ENCODE measurements at regions not wholly inside any gene's neighbourhood (a gene's known extent, or its start where the extent isn't known, plus 50 kb on each side); places are given as distances from the start of the nearest gene placed in this dataset.

GRCh38 chr7:24368161-24368560, 84.2 kb downstream of the NPY start:
- Histone ChIP-seq H3K4me3 (ENCODE audit: severe bottlenecking) (no peak overlapping the region), H3K9me3 (ENCODE audit: severe bottlenecking) (no peaks in the 10 kb centered on the region), H3K27me3 (ENCODE audit: insufficient read depth, poor library complexity, severe bottlenecking) (peaks cover 3% of the 10 kb centered on the region), H3K36me3 (ENCODE audit: low read depth) (no peaks in the 10 kb centered on the region), H3K27ac (ENCODE audit: poor library complexity, severe bottlenecking) (no peak overlapping the region), H3K4me1 (ENCODE audit: insufficient read depth, poor library complexity, severe bottlenecking) (no peaks in the 10 kb centered on the region)
- ATAC-seq (ENCODE audit: low read depth): no peak
- no peak for DNase-seq (ENCODE audit: low spot score)
- TF ChIP-seq CTCF (IDR thresholded peaks at IDR 0.05; ENCODE audit: poor library complexity, severe bottlenecking): no peak

GRCh38 chr7:24370541-24370940, 86.6 kb downstream of the NPY start:
- Histone ChIP-seq H3K9me3 (ENCODE audit: severe bottlenecking) (no peaks in the 10 kb centered on the region), H3K36me3 (ENCODE audit: low read depth) (no peaks in the 10 kb centered on the region), H3K4me3 (ENCODE audit: severe bottlenecking) (no peak overlapping the region), H3K27ac (ENCODE audit: poor library complexity, severe bottlenecking) (no peak overlapping the region), H3K27me3 (ENCODE audit: insufficient read depth, poor library complexity, severe bottlenecking) (peaks cover 3% of the 10 kb centered on the region), H3K4me1 (ENCODE audit: insufficient read depth, poor library complexity, severe bottlenecking) (no peaks in the 10 kb centered on the region)
- DNase-seq (ENCODE audit: low spot score) (no peak), ATAC-seq (ENCODE audit: low read depth) (no peak)
- TF ChIP-seq CTCF (IDR thresholded peaks at IDR 0.05; ENCODE audit: poor library complexity, severe bottlenecking): no peak

- no peak for DNase-seq (ENCODE audit: low spot score)
- no peaks in the 10 kb centered on the region for H3K9me3 ChIP-seq (ENCODE audit: severe bottlenecking)
- no peaks in the 10 kb centered on the region for H3K36me3 ChIP-seq (ENCODE audit: low read depth)
- no peaks in the 10 kb centered on the region for H3K4me1 ChIP-seq (ENCODE audit: insufficient read depth, poor library complexity, severe bottlenecking)
- H3K4me3 ChIP-seq (ENCODE audit: severe bottlenecking): no peak overlapping the region
- TF ChIP-seq CTCF (IDR thresholded peaks at IDR 0.05; ENCODE audit: poor library complexity, severe bottlenecking): no peak
- H3K27ac ChIP-seq (ENCODE audit: poor library complexity, severe bottlenecking): no peak overlapping the region
- no peaks in the 10 kb centered on the region for H3K27me3 ChIP-seq (ENCODE audit: insufficient read depth, poor library complexity, severe bottlenecking)
- no peak for ATAC-seq (ENCODE audit: low read depth)
Measured at GRCh38 chr7:24372961-24373955, 89.3 kb downstream of the NPY start.

- DNase-seq (ENCODE audit: low spot score): peak; percentile 85
- peaks cover 6% of the 10 kb centered on the region for H3K4me1 ChIP-seq (ENCODE audit: insufficient read depth, poor library complexity, severe bottlenecking)
Measured at GRCh38 chr7:24378871-24379616, 95.1 kb downstream of the NPY start.

More at GRCh38 chr7:24378871-24379616, 95.1 kb downstream of the NPY start:
- Histone ChIP-seq H3K4me3 (ENCODE audit: severe bottlenecking) (no peak overlapping the region), H3K27ac (ENCODE audit: poor library complexity, severe bottlenecking) (peak overlapping the region; percentile 16), H3K9me3 (ENCODE audit: severe bottlenecking) (no peaks in the 10 kb centered on the region), H3K27me3 (ENCODE audit: insufficient read depth, poor library complexity, severe bottlenecking) (no peaks in the 10 kb centered on the region), H3K36me3 (ENCODE audit: low read depth) (no peaks in the 10 kb centered on the region)
- peak; percentile 99 for ATAC-seq (ENCODE audit: low read depth)
- no peak for TF ChIP-seq CTCF (IDR thresholded peaks at IDR 0.05; ENCODE audit: poor library complexity, severe bottlenecking)

Measured in RWPE2 (cell line).